GM19351 (cell line): ENCODE measurements at regions not wholly inside any gene's neighbourhood (a gene's known extent, or its start where the extent isn't known, plus 50 kb on each side); places are given as distances from the start of the nearest gene placed in this dataset.

Experiments used
- ATAC-seq: cut with Tn5 transposase; IDR thresholded peaks from one replicate; pipeline ENCODE4 v1.9.1; 2021; ENCODE audit warnings: mild to moderate bottlenecking, moderate library complexity; ENCODE audit not compliant: unreplicated experiment

- ATAC-seq, result no peak
These were observed 108.9 kb upstream of the CDC42EP3 start for GRCh38 chr2:37780387-37780676.

- no peak for ATAC-seq
These were observed 109.6 kb upstream of the CDC42EP3 start for GRCh38 chr2:37781028-37781427.

GRCh38 chr2:37782155-37782673 is 110.8 kb upstream of the CDC42EP3 start:
- no peak for ATAC-seq

GRCh38 chr2:37782721-37783371 is 111.4 kb upstream of the CDC42EP3 start:
- ATAC-seq, result no peak

- no peak for ATAC-seq
These were observed 112.1 kb upstream of the CDC42EP3 start for GRCh38 chr2:37783545-37783944.

- no peak for ATAC-seq
These were observed 112.8 kb upstream of the CDC42EP3 start for GRCh38 chr2:37784071-37784758.

GRCh38 chr2:37784759-37785149 is 113.3 kb upstream of the CDC42EP3 start:
- no peak for ATAC-seq

- no peak for ATAC-seq
These were observed 114.8 kb upstream of the CDC42EP3 start for GRCh38 chr2:37786191-37786698.

GRCh38 chr2:37786854-37787253 is 115.4 kb upstream of the CDC42EP3 start:
- no peak for ATAC-seq

- ATAC-seq, result no peak
These were observed 117.3 kb upstream of the CDC42EP3 start for GRCh38 chr2:37788602-37789209.

- no peak for ATAC-seq
These were observed 118.6 kb upstream of the CDC42EP3 start for GRCh38 chr2:37790019-37790418.

- no peak for ATAC-seq
These were observed 119.0 kb upstream of the CDC42EP3 start for GRCh38 chr2:37790462-37790861.

- no peak for ATAC-seq
These were observed 120.9 kb upstream of the CDC42EP3 start for GRCh38 chr2:37792366-37792765.

GRCh38 chr2:37793004-37793403 is 121.6 kb upstream of the CDC42EP3 start:
- no peak for ATAC-seq

- ATAC-seq, result no peak
These were observed 123.3 kb upstream of the CDC42EP3 start for GRCh38 chr2:37794717-37795116.

- ATAC-seq, result no peak
These were observed 124.0 kb upstream of the CDC42EP3 start for GRCh38 chr2:37795456-37795855.

- no peak for ATAC-seq
These were observed 124.5 kb upstream of the CDC42EP3 start for GRCh38 chr2:37795938-37796337.

GRCh38 chr2:37796481-37796880 is 125.0 kb upstream of the CDC42EP3 start:
- no peak for ATAC-seq

GRCh38 chr2:37797081-37797480 is 125.6 kb upstream of the CDC42EP3 start:
- no peak for ATAC-seq

- no peak for ATAC-seq
These were observed 126.6 kb upstream of the RMDN2 start for GRCh38 chr2:37798315-37799005.

- ATAC-seq, result no peak
These were observed 124.8 kb upstream of the RMDN2 start for GRCh38 chr2:37800176-37800858.
